KOPT-K1 (cell line): ENCODE measurements at regions not wholly inside any gene's neighbourhood (a gene's known extent, or its start where the extent isn't known, plus 50 kb on each side); places are given as distances from the start of the nearest gene placed in this dataset.
A peak's percentile ranks its signal among the peaks of the same experiment; 100 is the strongest.

Experiments used
- H3K27ac ChIP-seq: fragments of 200-600 bp; sonication (generic); 2 replicates; pipeline ENCODE4 v1.5.1; 2016; ENCODE audit warnings: antibody characterized with exemption, mild to moderate bottlenecking, low read depth, low read length; ENCODE audit not compliant: poor library complexity, severe bottlenecking
- H3K36me3 ChIP-seq: fragments of 200-600 bp; sonication (generic); 2 replicates; pipeline ENCODE4 v1.5.1; 2017; ENCODE audit warnings: antibody characterized with exemption, mild to moderate bottlenecking, low read length, moderate library complexity; ENCODE audit not compliant: insufficient read depth
- H3K9me3 ChIP-seq: fragments of 200-600 bp; sonication (generic); 2 replicates; pipeline ENCODE4 v1.5.1; 2017; ENCODE audit warnings: antibody characterized with exemption, low read length, mild to moderate bottlenecking; ENCODE audit not compliant: insufficient read depth, poor library complexity, severe bottlenecking

DNA sequence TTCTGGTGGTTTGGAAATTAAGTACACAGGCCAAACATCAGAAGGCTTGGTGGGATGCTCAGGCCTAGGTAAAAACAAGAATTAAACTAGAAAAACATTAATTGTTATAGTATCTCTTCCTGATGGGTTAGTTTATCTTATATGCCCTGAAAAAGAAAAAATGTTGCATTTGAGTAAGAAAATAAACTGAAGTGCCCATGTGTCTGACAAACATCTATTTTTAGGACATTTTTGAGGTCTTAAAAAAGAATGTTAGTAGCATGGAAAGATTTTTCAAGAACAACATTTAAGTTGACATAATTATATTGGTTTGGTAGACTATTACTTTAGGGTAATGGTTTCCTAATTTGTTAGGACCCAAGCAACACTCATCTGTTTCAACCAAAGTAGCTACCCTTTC is 140.1 kb upstream of the RND3 start:
- H3K36me3 ChIP-seq, result no peaks in the 10 kb centered on the region
- no peak overlapping the region for H3K27ac ChIP-seq
- H3K9me3 ChIP-seq, result no peaks in the 10 kb centered on the region

DNA sequence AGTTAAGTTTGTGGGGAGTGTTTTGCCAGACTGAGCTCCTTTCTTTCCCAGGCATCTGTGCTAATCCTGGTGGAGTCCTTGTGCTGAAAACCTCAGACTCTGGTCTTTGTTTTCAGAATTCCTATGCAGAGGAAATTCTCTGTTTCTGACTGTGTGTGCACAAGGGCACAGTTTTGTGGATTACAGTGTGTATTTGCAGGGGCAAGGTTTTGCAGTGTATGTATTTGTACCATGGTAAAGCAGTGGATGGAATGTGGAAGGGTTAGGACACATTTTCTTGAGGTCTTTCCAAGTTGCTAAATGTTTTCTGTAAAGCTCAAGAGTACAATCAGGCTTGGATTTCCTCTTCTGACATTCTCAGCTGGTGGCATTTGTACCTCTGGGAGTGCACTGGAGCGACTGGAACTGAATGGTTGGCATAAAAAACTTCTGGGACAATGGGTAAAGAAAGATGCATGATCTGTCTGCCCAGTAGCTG is 139.5 kb upstream of the RND3 start:
- H3K9me3 ChIP-seq, result no peaks in the 10 kb centered on the region
- H3K27ac ChIP-seq, result no peak overlapping the region
- H3K36me3 ChIP-seq, result no peaks in the 10 kb centered on the region

GRCh38 chr2:150625741-150626140 is 138.3 kb upstream of the RND3 start:
- H3K27ac ChIP-seq, result no peak overlapping the region
- no peaks in the 10 kb centered on the region for H3K36me3 ChIP-seq
- no peaks in the 10 kb centered on the region for H3K9me3 ChIP-seq

DNA sequence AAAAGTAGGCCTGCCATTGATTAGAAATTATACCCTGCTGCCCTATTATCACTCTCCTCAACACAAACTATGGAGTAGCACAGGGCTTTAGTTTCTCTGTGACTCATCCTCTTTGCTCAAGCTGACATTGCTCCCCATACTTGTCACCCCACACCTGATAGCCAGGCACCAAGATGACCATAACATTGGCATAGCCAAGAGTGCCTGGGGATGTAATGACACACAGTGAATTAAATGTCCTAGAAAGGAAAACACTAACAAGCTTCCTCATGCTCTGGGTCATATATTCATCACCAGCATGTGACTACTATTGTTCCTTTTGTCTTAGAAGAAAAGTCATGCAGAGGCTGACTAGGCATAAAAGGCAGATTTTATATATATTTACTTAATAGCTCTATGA is 137.8 kb upstream of the RND3 start:
- no peaks in the 10 kb centered on the region for H3K9me3 ChIP-seq
- H3K27ac ChIP-seq, result no peak overlapping the region
- no peaks in the 10 kb centered on the region for H3K36me3 ChIP-seq

- H3K36me3 ChIP-seq, result no peaks in the 10 kb centered on the region
- peak overlapping the region; percentile 13 for H3K27ac ChIP-seq
- no peaks in the 10 kb centered on the region for H3K9me3 ChIP-seq
Observed at GRCh38 chr2:150624001-150624401, 136.5 kb upstream of the RND3 start.

DNA sequence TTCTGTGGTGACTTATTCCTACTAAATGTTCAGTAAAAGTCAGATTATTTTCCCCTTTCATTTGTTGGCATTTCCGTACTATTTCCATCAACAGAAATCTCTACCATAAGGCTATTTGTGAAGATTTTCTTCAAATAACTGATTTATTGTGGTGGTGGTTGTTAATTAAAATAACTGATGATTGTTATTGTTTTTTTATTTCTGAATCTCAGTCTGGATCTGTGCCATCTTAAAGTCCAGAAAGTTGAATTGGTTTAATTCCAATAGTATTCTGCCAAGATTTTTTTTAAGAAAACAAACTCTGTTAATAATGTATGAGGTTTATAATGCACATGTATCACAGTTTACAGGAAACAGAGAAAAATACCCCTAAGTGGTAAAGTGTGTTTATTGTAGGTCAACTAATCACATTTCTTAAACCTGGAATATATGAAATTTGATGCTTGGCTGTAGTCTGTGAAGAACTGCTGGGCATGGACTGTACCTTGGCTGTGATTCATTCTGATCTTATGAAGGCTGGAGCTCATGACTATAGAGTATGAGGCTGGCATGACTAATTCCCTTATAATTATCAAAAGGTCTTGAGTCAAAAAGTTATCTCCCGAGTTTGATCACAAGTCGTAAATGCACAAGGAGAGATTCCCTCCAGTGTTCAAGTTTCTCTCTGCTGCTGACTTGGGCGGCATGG is 134.2 kb upstream of the RND3 start:
- H3K36me3 ChIP-seq, result no peaks in the 10 kb centered on the region
- no peaks in the 10 kb centered on the region for H3K9me3 ChIP-seq
- no peak overlapping the region for H3K27ac ChIP-seq

DNA sequence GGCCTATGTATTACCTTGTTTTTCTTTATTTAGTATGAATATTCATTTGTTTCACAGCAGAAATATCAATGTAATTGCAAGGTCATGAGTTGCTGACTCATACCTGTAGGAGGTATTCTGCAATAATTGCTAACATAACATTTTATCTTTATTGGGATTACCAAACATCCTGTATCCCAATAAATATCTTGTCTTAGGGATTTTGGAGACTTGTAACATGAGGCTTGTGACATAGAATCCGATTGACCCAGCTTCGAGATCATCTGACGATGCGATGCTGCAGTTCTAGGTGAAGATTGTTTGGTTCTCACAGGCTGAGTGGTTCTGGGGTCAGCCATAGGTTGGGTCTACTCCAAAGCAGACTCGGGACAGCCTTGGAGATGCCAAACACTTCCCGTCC is 133.4 kb upstream of the RND3 start:
- Histone ChIP-seq H3K9me3 (no peaks in the 10 kb centered on the region), H3K36me3 (no peaks in the 10 kb centered on the region), H3K27ac (no peak overlapping the region)

DNA sequence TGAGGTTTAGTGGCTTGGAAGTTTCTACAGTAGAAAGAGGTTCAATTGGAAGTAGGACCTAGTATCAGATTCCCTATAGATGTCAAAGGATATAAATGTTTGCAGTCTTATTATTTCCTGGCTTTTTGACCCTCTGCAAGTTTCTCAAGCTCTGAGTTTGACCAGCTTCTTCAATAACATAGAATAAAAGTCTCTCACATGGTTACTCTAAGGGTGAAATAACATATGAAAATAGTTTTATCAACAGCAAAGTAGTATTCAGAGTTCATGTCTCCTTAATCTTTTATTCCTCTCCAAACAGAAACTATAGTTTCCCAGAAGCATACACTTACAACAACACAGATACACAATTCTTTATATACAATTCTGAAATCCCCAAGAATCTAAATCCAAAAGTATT is 132.9 kb upstream of the RND3 start:
- Histone ChIP-seq H3K9me3 (no peaks in the 10 kb centered on the region), H3K27ac (no peak overlapping the region), H3K36me3 (no peaks in the 10 kb centered on the region)

GRCh38 chr2:150619607-150620330 is 132.3 kb upstream of the RND3 start:
- H3K27ac ChIP-seq, result no peak overlapping the region
- no peaks in the 10 kb centered on the region for H3K9me3 ChIP-seq
- H3K36me3 ChIP-seq, result no peaks in the 10 kb centered on the region

DNA sequence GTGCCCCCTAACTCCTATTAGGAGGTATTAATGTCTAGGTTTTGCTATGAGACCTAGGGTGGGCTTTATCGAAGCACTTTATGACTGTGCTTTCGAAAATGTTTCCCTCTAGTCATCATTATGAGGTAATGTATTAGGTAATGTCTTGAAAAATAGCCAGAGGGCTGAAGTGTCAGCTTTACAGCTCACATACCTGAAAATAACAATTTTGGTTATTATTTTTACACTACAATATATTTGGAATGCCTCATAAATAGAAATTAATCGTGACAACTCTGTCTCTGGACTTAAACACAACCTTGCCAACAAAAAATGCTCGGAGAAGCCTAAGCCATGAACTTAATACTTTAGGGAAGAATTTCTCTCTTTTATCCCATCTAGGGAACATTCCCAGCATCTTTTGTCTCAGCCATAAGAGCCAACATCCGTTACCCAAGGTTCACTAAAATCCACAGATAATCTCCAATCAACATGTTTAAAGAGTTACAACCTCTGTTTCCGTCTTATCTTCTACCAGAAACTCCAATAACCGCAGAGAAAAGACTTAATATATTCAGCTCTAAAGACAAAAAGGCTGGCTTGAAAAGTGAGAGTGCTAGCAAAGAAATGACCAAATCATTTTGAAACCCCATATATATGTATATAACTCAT is 130.9 kb upstream of the RND3 start:
- no peak overlapping the region for H3K27ac ChIP-seq
- no peaks in the 10 kb centered on the region for H3K9me3 ChIP-seq
- H3K36me3 ChIP-seq, result no peaks in the 10 kb centered on the region

GRCh38 chr2:150617351-150617978 is 130.0 kb upstream of the RND3 start:
- Histone ChIP-seq H3K36me3 (no peaks in the 10 kb centered on the region), H3K27ac (no peak overlapping the region), H3K9me3 (no peaks in the 10 kb centered on the region)

GRCh38 chr2:150612957-150613710 is 125.7 kb upstream of the RND3 start:
- no peak overlapping the region for H3K27ac ChIP-seq
- no peaks in the 10 kb centered on the region for H3K36me3 ChIP-seq
- H3K9me3 ChIP-seq, result no peaks in the 10 kb centered on the region

- H3K9me3 ChIP-seq, result no peaks in the 10 kb centered on the region
- no peaks in the 10 kb centered on the region for H3K36me3 ChIP-seq
- no peak overlapping the region for H3K27ac ChIP-seq
Observed at GRCh38 chr2:150610670-150611279, 123.3 kb upstream of the RND3 start.

DNA sequence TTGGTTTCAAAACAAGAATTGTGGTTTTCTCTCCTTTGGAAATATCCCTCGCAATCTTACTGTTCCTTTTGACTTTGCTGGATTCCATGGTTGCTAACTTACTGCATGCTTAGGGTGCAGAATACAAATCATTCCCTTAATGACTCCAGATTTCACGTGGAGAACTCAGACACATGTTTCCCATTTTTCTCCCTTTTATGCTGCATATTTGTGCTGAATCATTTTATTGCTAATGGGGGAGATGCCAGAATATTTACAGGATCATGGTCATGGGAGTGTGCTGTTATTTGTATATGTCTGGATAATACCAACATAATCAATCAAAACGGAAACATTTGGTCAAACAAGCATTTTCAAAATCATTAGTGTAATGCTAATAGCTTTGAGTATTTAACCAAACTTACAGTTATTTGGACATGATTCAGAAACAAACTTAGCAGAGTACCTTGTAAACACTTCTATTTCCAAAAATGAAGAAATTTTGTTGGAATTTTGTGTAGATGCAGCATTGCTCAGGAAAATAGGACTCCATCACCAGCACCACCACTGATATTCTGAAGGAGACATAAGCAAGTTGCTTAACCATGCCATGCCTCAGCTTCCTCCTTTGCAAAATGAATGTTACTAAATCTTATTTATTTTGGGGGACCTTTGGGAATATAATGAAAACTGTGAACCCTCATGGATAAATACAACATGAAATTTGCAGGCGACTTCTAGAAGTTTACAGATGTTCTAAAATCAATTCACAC is 122.5 kb upstream of the RND3 start:
- Histone ChIP-seq H3K36me3 (no peaks in the 10 kb centered on the region), H3K9me3 (no peaks in the 10 kb centered on the region), H3K27ac (no peak overlapping the region)
